ENCODE measurements at regions not wholly inside any gene's neighbourhood (a gene's known extent, or its start where the extent isn't known, plus 50 kb on each side); places are given as distances from the start of the nearest gene placed in this dataset.

DNA sequence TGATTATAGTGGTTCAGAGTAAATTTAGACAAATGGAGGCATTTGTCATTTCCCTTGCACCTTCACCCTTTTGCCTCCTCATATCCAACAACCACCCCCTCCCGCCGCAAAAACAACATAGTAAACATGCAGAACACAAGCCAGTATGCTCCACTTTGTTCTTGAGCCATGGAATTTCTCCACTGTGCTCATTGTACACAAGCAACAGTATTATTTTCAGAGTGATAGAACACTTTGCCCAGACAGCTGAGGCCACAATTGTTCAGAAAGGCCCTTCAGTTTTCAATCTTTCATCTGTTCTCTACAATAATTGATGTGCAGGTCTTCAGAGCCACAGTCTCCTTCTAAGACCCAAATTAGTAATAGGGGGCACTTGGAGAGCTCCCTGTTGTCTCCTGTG is 272.8 kb upstream of the SLC30A5 start:
- intact Hi-C loops (cut with micrococcal nuclease; ENCODE audit: unreplicated experiment), result no loop called here
- no peak overlapping the region for H3K27ac ChIP-seq (ENCODE audit: low read depth, low read length, poor library complexity, severe bottlenecking)
- no peaks in the 10 kb centered on the region for H3K4me1 ChIP-seq (ENCODE audit: insufficient read depth, low read length, poor library complexity, severe bottlenecking)
- no TSS peak for BruUV-seq (replicated peaks)
- H3K4me3 ChIP-seq (ENCODE audit: low read depth, low read length, poor library complexity, severe bottlenecking), result no peak overlapping the region
- TF ChIP-seq, protein P1, sequence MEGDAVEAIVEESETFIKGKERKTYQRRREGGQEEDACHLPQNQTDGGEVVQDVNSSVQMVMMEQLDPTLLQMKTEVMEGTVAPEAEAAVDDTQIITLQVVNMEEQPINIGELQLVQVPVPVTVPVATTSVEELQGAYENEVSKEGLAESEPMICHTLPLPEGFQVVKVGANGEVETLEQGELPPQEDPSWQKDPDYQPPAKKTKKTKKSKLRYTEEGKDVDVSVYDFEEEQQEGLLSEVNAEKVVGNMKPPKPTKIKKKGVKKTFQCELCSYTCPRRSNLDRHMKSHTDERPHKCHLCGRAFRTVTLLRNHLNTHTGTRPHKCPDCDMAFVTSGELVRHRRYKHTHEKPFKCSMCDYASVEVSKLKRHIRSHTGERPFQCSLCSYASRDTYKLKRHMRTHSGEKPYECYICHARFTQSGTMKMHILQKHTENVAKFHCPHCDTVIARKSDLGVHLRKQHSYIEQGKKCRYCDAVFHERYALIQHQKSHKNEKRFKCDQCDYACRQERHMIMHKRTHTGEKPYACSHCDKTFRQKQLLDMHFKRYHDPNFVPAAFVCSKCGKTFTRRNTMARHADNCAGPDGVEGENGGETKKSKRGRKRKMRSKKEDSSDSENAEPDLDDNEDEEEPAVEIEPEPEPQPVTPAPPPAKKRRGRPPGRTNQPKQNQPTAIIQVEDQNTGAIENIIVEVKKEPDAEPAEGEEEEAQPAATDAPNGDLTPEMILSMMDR (conservative IDR thresholded peaks at IDR 0.05; ENCODE audit: low read depth, low read length), result no peak
- TF ChIP-seq EZH2 (IDR thresholded peaks at IDR 0.05; ENCODE audit: borderline replicate concordance, low read depth, low read length, poor library complexity, severe bottlenecking), result no peak
- H3K36me3 ChIP-seq (ENCODE audit: insufficient read depth, low read length, poor library complexity, severe bottlenecking), result no peaks in the 10 kb centered on the region
- POLR2A ChIA-PET (ENCODE audit: low non-redundant PET), result no interaction called here
- H3K27me3 ChIP-seq (replicated peaks; ENCODE audit: insufficient read depth, low read depth, low read length, poor library complexity), result peaks cover 7% of the 10 kb centered on the region
- H3K9me3 ChIP-seq (ENCODE audit: low read depth, low read length, poor library complexity, severe bottlenecking), result no peaks in the 10 kb centered on the region
- CTCF ChIA-PET, result no interaction called here
- DNase-seq (ENCODE audit: low spot score), result no peak

DNA sequence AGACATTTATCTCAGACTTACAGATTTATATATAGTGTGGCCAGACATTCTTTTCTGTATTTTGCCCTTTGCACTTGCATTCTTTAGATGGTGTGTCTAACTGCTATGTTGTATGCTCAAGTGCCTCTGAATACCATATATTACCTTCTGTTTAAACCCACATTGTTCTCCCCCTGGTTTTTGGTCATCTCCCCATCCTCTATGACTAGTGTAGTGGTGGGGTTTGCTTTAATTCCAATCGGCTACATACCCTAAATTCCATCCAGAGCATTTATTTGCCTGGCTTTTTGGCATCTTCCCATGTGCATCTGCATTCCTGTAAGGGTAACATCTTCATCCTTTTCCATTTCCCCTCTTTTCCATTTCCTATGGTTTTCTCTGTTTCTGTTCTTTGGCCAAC is 271.0 kb upstream of the SLC30A5 start:
- intact Hi-C loops (cut with micrococcal nuclease; ENCODE audit: unreplicated experiment), result no loop called here
- Histone ChIP-seq H3K27me3 (replicated peaks; ENCODE audit: insufficient read depth, low read depth, low read length, poor library complexity) (peaks cover 7% of the 10 kb centered on the region), H3K9me3 (ENCODE audit: low read depth, low read length, poor library complexity, severe bottlenecking) (no peaks in the 10 kb centered on the region), H3K27ac (ENCODE audit: low read depth, low read length, poor library complexity, severe bottlenecking) (no peak overlapping the region), H3K36me3 (ENCODE audit: insufficient read depth, low read length, poor library complexity, severe bottlenecking) (no peaks in the 10 kb centered on the region), H3K4me1 (ENCODE audit: insufficient read depth, low read length, poor library complexity, severe bottlenecking) (no peaks in the 10 kb centered on the region), H3K4me3 (ENCODE audit: low read depth, low read length, poor library complexity, severe bottlenecking) (no peak overlapping the region)
- TF ChIP-seq, protein P1 (conservative IDR thresholded peaks at IDR 0.05; ENCODE audit: low read depth, low read length), result no peak
- TF ChIP-seq EZH2 (IDR thresholded peaks at IDR 0.05; ENCODE audit: borderline replicate concordance, low read depth, low read length, poor library complexity, severe bottlenecking), result no peak
- no TSS peak for BruUV-seq (replicated peaks)
- ChIA-PET POLR2A (ENCODE audit: low non-redundant PET) (no interaction called here), CTCF (no interaction called here)
- DNase-seq (ENCODE audit: low spot score), result no peak

DNA sequence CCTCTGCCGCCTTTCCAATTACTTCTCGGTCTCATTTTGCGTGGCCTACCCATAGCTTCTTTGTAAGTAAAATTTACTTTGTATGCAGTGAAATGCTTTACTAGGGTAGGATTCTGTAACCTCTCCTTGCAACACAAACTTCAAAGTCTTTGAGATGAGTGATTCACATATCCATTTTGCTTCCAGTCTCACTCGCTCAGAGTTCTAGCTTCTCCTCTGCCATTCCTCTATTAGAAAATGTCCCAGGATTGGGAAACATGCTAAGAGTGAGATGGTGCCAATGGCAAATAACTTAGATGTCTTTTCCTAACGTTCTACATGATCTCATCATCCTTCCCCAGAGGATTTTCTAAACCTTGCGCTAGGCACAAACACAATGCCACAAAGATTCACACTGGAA is 270.5 kb upstream of the SLC30A5 start:
- TF ChIP-seq, protein P1 (conservative IDR thresholded peaks at IDR 0.05; ENCODE audit: low read depth, low read length), result no peak
- TF ChIP-seq EZH2 (IDR thresholded peaks at IDR 0.05; ENCODE audit: borderline replicate concordance, low read depth, low read length, poor library complexity, severe bottlenecking), result no peak
- Histone ChIP-seq H3K4me1 (ENCODE audit: insufficient read depth, low read length, poor library complexity, severe bottlenecking) (no peaks in the 10 kb centered on the region), H3K27me3 (replicated peaks; ENCODE audit: insufficient read depth, low read depth, low read length, poor library complexity) (peaks cover 7% of the 10 kb centered on the region), H3K27ac (ENCODE audit: low read depth, low read length, poor library complexity, severe bottlenecking) (no peak overlapping the region), H3K9me3 (ENCODE audit: low read depth, low read length, poor library complexity, severe bottlenecking) (no peaks in the 10 kb centered on the region), H3K36me3 (ENCODE audit: insufficient read depth, low read length, poor library complexity, severe bottlenecking) (no peaks in the 10 kb centered on the region), H3K4me3 (ENCODE audit: low read depth, low read length, poor library complexity, severe bottlenecking) (no peak overlapping the region)
- intact Hi-C loops (cut with micrococcal nuclease; ENCODE audit: unreplicated experiment), result no loop called here
- ChIA-PET POLR2A (ENCODE audit: low non-redundant PET) (no interaction called here), CTCF (no interaction called here)
- no TSS peak for BruUV-seq (replicated peaks)
- no peak for DNase-seq (ENCODE audit: low spot score)

All from A673 (cell line).